ENCODE measurements at regions not wholly inside any gene's neighbourhood (a gene's known extent, or its start where the extent isn't known, plus 50 kb on each side); places are given as distances from the start of the nearest gene placed in this dataset.

GRCh38 chr6:6931071-6932025 is 176.4 kb upstream of the RREB1 start:
- H3K9me3 Mint-ChIP-seq: peaks cover 0 to 5% (median 0%) of the 10 kb centered on the region in 7 donors
- WGBS (ENCODE audit: insufficient coverage): 50% methylated on average over 2 of the region's 9 CpGs
- peaks cover 31 to 39% of the 10 kb centered on the region in 2 donors for H3K4me1 ChIP-seq (ENCODE audit: control insufficient read depth in 1 of 2, insufficient read depth in 2 of 2, low read length in 2 of 2)
- no peaks in the 10 kb centered on the region for H3K79me2 ChIP-seq (ENCODE audit: insufficient read depth, low read length)
- peaks cover 44% of the 10 kb centered on the region for H3K4me1 Mint-ChIP-seq
- no peaks in the 10 kb centered on the region for H3K27me3 ChIP-seq (ENCODE audit: control insufficient read depth in 2 of 2, insufficient read depth in 2 of 2, low read length in 2 of 2)
- peaks cover 0 to 4% (median 0%) of the 10 kb centered on the region in 3 donors for H3K27me3 Mint-ChIP-seq (ENCODE audit: low read depth in 3 of 3)
- H3K4me2 ChIP-seq (replicated peaks; ENCODE audit: extremely low read depth, low read length, poor library complexity, severe bottlenecking): peak overlapping the region; percentile 19
- no peaks in the 10 kb centered on the region for H3K36me3 Mint-ChIP-seq
- H3K27ac ChIP-seq (ENCODE audit: low read depth in 1 of 2, low read length in 2 of 2): peak overlapping the region; percentile 5 to 40
- H3K9ac ChIP-seq (ENCODE audit: insufficient read depth, low read length, poor library complexity, severe bottlenecking): no peak overlapping the region
- no peak for DNase-seq
- intact Hi-C loops (cut with micrococcal nuclease): no loop called here
- H3K9me3 ChIP-seq (replicated peaks in 1 of 2; ENCODE audit: control insufficient read depth in 1 of 2, insufficient read depth in 1 of 2, low read length in 2 of 2): no peaks in the 10 kb centered on the region
- peak overlapping the region in 6 of 7 donors; percentile 58 to 84 (median 71) for H3K27ac Mint-ChIP-seq
- peak overlapping the region in 1 of 3 experiments; percentile 16 for H3K4me3 ChIP-seq (replicated peaks in 1 of 3; ENCODE audit: low read depth in 2 of 3, low read length in 3 of 3)
- no peaks in the 10 kb centered on the region for H4K20me1 ChIP-seq (ENCODE audit: insufficient read depth, low read length)
- H3K36me3 ChIP-seq (replicated peaks in 1 of 2; ENCODE audit: control insufficient read depth in 1 of 2, insufficient read depth in 2 of 2, low read length in 2 of 2): no peaks in the 10 kb centered on the region
- H3K4me3 Mint-ChIP-seq: peak overlapping the region; percentile 48 to 73
- TF ChIP-seq CTCF (IDR thresholded peaks at IDR 0.05): no peak
- peak overlapping the region; percentile 58 for H2AFZ ChIP-seq (ENCODE audit: insufficient read depth, low read depth, low read length, poor library complexity, severe bottlenecking)

GRCh38 chr6:6932341-6932740 is 175.4 kb upstream of the RREB1 start:
- Mint-ChIP-seq H3K4me3 (no peak overlapping the region), H3K36me3 (no peaks in the 10 kb centered on the region), H3K9me3 (peaks cover 0 to 5% (median 0%) of the 10 kb centered on the region in 7 donors), H3K27ac (no peak overlapping the region), H3K4me1 (peaks cover 34% of the 10 kb centered on the region), H3K27me3 (ENCODE audit: low read depth in 3 of 3) (peaks cover 0 to 6% (median 2%) of the 10 kb centered on the region in 3 donors)
- intact Hi-C loops (cut with micrococcal nuclease): no loop called here
- Histone ChIP-seq H3K36me3 (replicated peaks in 1 of 2; ENCODE audit: control insufficient read depth in 1 of 2, insufficient read depth in 2 of 2, low read length in 2 of 2) (no peaks in the 10 kb centered on the region), H3K79me2 (ENCODE audit: insufficient read depth, low read length) (no peaks in the 10 kb centered on the region), H3K4me3 (replicated peaks in 1 of 3; ENCODE audit: low read depth in 2 of 3, low read length in 3 of 3) (no peak overlapping the region), H4K20me1 (ENCODE audit: insufficient read depth, low read length) (no peaks in the 10 kb centered on the region), H3K27me3 (ENCODE audit: control insufficient read depth in 2 of 2, insufficient read depth in 2 of 2, low read length in 2 of 2) (no peaks in the 10 kb centered on the region), H3K4me1 (ENCODE audit: control insufficient read depth in 1 of 2, insufficient read depth in 2 of 2, low read length in 2 of 2) (peaks cover 26 to 30% of the 10 kb centered on the region in 2 donors), H3K9me3 (replicated peaks in 1 of 2; ENCODE audit: control insufficient read depth in 1 of 2, insufficient read depth in 1 of 2, low read length in 2 of 2) (no peaks in the 10 kb centered on the region), H2AFZ (ENCODE audit: insufficient read depth, low read depth, low read length, poor library complexity, severe bottlenecking) (no peak overlapping the region), H3K27ac (ENCODE audit: low read depth in 1 of 2, low read length in 2 of 2) (no peak overlapping the region), H3K4me2 (replicated peaks; ENCODE audit: extremely low read depth, low read length, poor library complexity, severe bottlenecking) (no peak overlapping the region), H3K9ac (ENCODE audit: insufficient read depth, low read length, poor library complexity, severe bottlenecking) (no peak overlapping the region)
- no peak for DNase-seq
- WGBS (ENCODE audit: insufficient coverage): 33% methylated on average over 3 of the region's 4 CpGs
- no peak for TF ChIP-seq CTCF (IDR thresholded peaks at IDR 0.05)

All from CD14-positive monocyte (primary cell).